ENCODE measurements at regions not wholly inside any gene's neighbourhood (a gene's known extent, or its start where the extent isn't known, plus 50 kb on each side); places are given as distances from the start of the nearest gene placed in this dataset.
"Not testable (repeated sequence)": the region's sequence is repeated elsewhere in the genome, so short reads cannot be mapped to it uniquely, and the experiment has no call there.

- no peak for DNase-seq
Observed at GRCh38 chr1:189962181-189962580, 515.5 kb downstream of the BRINP3 start.

GRCh38 chr1:189970331-189971230 is 507.1 kb downstream of the BRINP3 start:
- DNase-seq, result no peak

GRCh38 chr1:189971656-189972055 is 506.0 kb downstream of the BRINP3 start:
- no peak for DNase-seq

GRCh38 chr1:189977184-189977583 is 500.5 kb downstream of the BRINP3 start:
- DNase-seq, result no peak

GRCh38 chr1:189983166-189983890 is 494.3 kb downstream of the BRINP3 start:
- no peak for DNase-seq

- no peak for DNase-seq
Observed at GRCh38 chr1:189986516-189986915, 491.1 kb downstream of the BRINP3 start.

GRCh38 chr1:189987509-189987908 is 490.2 kb downstream of the BRINP3 start:
- DNase-seq, result no peak

GRCh38 chr1:189992856-189993255 is 484.8 kb downstream of the BRINP3 start:
- DNase-seq, result no peak

GRCh38 chr1:190000365-190000872 is 477.2 kb downstream of the BRINP3 start:
- DNase-seq, result no peak

GRCh38 chr1:190001187-190001586 is 476.5 kb downstream of the BRINP3 start:
- no peak for DNase-seq

GRCh38 chr1:190003376-190003775 is 474.3 kb downstream of the BRINP3 start:
- no peak for DNase-seq

- no peak for DNase-seq
Observed at GRCh38 chr1:190011585-190011984, 466.1 kb downstream of the BRINP3 start.

- DNase-seq, result not testable (repeated sequence)
Observed at GRCh38 chr1:190019151-190019550, 458.5 kb downstream of the BRINP3 start.

- no peak for DNase-seq
Observed at GRCh38 chr1:190019717-190020116, 457.9 kb downstream of the BRINP3 start.

- DNase-seq, result no peak
Observed at GRCh38 chr1:190022709-190023108, 455.0 kb downstream of the BRINP3 start.

- no peak for DNase-seq
Observed at GRCh38 chr1:190029441-190029840, 448.2 kb downstream of the BRINP3 start.

GRCh38 chr1:190043655-190044054 is 434.0 kb downstream of the BRINP3 start:
- no peak for DNase-seq

GRCh38 chr1:190046231-190046630 is 431.4 kb downstream of the BRINP3 start:
- DNase-seq, result no peak
